BJ (cell line): ENCODE measurements at regions not wholly inside any gene's neighbourhood (a gene's known extent, or its start where the extent isn't known, plus 50 kb on each side); places are given as distances from the start of the nearest gene placed in this dataset. TPM values are rescaled to one million over a fixed set of nuclear protein-coding genes. Genes with fewer than 3 reads are reported as not detected.
"Not testable (repeated sequence)": the region's sequence is repeated elsewhere in the genome, so short reads cannot be mapped to it uniquely, and the experiment has no call there.

Experiments
- CTCF ChIA-PET: fragments of 350-600 bp; formaldehyde crosslinking; extraction: SDS; loops from one replicate; lab custom pipeline; 2021; ENCODE audit warnings: antibody characterized with exemption, inconsistent platforms; lab: Yijun Ruan, JAX
- POLR2A ChIA-PET: fragments of 300-600 bp; sonication (Branson Sonifier 250); formaldehyde crosslinking; extraction: SDS; loops from one replicate; lab custom pipeline; 2021; ENCODE audit warnings: antibody characterized with exemption; lab: Charles Lee
- DNase-seq: peaks from one replicate; pipeline ENCODE4 v3.0.0-alpha.2; 2011; ENCODE audit warnings: low read depth
- H3K27me3 ChIP-seq: 2 replicates; pipeline ENCODE4 v1.6.0; 2011; ENCODE audit warnings: low read length; ENCODE audit not compliant: control insufficient read depth, insufficient read depth
- H3K36me3 ChIP-seq: 2 replicates; pipeline ENCODE4 v1.5.1; 2011; ENCODE audit warnings: low read length; ENCODE audit not compliant: control insufficient read depth, insufficient read depth
- H3K4me3 ChIP-seq: 2 replicates; pipeline ENCODE4 v1.5.1; 2011; ENCODE audit warnings: low read depth, mild to moderate bottlenecking, control low read depth, low read length
- small RNA-seq: library from RNA; depleted of rRNA; stranded (forward); fragments of <200 nt; gene quantifications from one replicate; pipeline ENCODE3, GENCODE V24; 2012; ENCODE audit warnings: low replicate concordance, low read depth; ENCODE audit not compliant: insufficient read length

DNA sequence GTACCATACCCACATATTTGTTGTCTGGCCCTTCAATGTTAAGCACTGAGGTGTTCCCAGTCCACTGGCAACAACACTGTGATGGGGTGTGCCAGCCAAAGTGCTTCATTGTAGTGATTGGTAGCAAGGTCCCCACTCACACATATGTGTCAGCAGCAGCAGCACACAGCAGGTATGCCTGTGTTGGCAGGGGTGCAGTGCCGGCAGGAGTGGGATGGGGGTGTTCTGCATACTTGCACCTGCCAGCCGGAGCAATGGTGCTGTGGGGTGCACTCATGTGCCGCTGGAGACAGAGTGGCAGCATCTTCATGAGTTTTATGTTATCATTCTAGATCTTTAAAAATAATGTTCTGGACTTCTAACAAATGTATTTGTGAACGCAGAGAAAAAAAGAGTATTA is 987.8 kb downstream of the RPIA start:
- CTCF ChIA-PET: not testable (repeated sequence)

More for the DNA sequence above, 987.8 kb downstream of the RPIA start:
- H3K27me3 ChIP-seq, POLR2A ChIA-PET, H3K36me3 ChIP-seq, DNase-seq, H3K4me3 ChIP-seq: not testable (repeated sequence)

Small RNA genes in the stretch of these regions (small RNA-seq; reads per million reads assigned to genes)
- gene RF00001: not detected
